GM10266 (cell line): ENCODE measurements at regions not wholly inside any gene's neighbourhood (a gene's known extent, or its start where the extent isn't known, plus 50 kb on each side); places are given as distances from the start of the nearest gene placed in this dataset.

ENCODE experiments used
- DNase-seq: peaks from one replicate; pipeline ENCODE4 v3.0.0; 2012; ENCODE audit errors: extremely low spot score
- CTCF ChIP-seq: IDR thresholded peaks from 2 replicates; pipeline ENCODE4 v1.5.1; 2012; ENCODE audit warnings: mild to moderate bottlenecking, low read depth; ENCODE audit not compliant: control insufficient read depth, insufficient read depth; ENCODE audit errors: missing control alignments

- no peak for TF ChIP-seq CTCF
- DNase-seq, result no peak
Measured at GRCh38 chr4:31702326-31702725, 982.2 kb downstream of the PCDH7 start.

- no peak for TF ChIP-seq CTCF
- no peak for DNase-seq
Measured at GRCh38 chr4:31714238-31714637, 994.1 kb downstream of the PCDH7 start.

- no peak for DNase-seq
Measured at GRCh38 chr4:31715302-31715701, 995.1 kb downstream of the PCDH7 start.

GRCh38 chr4:31727030-31727429, 1006.9 kb downstream of the PCDH7 start:
- no peak for DNase-seq
- no peak for TF ChIP-seq CTCF

More at GRCh38 chr4:31715302-31715701, 995.1 kb downstream of the PCDH7 start:
- no peak for TF ChIP-seq CTCF

GRCh38 chr4:31735004-31735403, 1014.8 kb downstream of the PCDH7 start:
- DNase-seq, result no peak
- TF ChIP-seq CTCF, result no peak

- no peak for TF ChIP-seq CTCF
- peak; percentile 2 for DNase-seq
Measured at GRCh38 chr4:31737419-31737818, 1017.2 kb downstream of the PCDH7 start.

GRCh38 chr4:31741326-31741725, 1021.2 kb downstream of the PCDH7 start:
- TF ChIP-seq CTCF, result no peak
- no peak for DNase-seq
